ENCODE measurements at regions not wholly inside any gene's neighbourhood (a gene's known extent, or its start where the extent isn't known, plus 50 kb on each side); places are given as distances from the start of the nearest gene placed in this dataset.

DNA sequence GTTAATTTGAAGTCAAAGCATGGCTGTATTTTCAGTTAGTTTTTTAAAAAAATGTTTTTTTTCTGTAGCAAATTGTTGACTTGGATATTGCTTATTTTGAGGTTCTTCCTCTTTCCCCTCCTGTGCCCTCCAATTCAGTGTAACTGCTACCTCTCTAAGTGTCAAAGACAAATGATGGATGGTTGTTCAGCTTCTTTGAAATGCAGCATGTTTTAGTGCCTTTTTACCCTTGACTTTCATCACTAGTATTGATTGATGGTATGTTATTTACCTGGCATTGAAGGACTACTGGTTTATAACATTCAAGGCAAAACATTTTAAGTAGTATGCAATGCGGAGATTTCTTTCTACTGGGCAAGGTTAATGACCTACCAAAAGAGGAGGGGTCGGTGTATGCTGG is 281.0 kb upstream of the FAT1 start:
- H3K27me3 ChIP-seq (replicated peaks; ENCODE audit: control insufficient read depth, insufficient read depth, low read length), result no peaks in the 10 kb centered on the region
- no peak for DNase-seq (ENCODE audit: extremely low read depth, insufficient read length)

GRCh38 chr4:187006189-187006618 is 282.5 kb upstream of the FAT1 start:
- no peaks in the 10 kb centered on the region for H3K36me3 ChIP-seq (ENCODE audit: control insufficient read depth, insufficient read depth, low read length)
- H3K27me3 ChIP-seq (replicated peaks; ENCODE audit: control insufficient read depth, insufficient read depth, low read length), result no peaks in the 10 kb centered on the region
- no peak overlapping the region for H3K4me3 ChIP-seq (replicated peaks; ENCODE audit: low read depth, low read length)
- TF ChIP-seq CTCF (IDR thresholded peaks at IDR 0.05; ENCODE audit: insufficient read depth, low read length, poor library complexity, severe bottlenecking), result no peak
- DNase-seq (ENCODE audit: extremely low read depth, insufficient read length), result no peak

More for the DNA sequence above, 281.0 kb upstream of the FAT1 start:
- no peak for TF ChIP-seq CTCF (IDR thresholded peaks at IDR 0.05; ENCODE audit: insufficient read depth, low read length, poor library complexity, severe bottlenecking)
- H3K4me3 ChIP-seq (replicated peaks; ENCODE audit: low read depth, low read length), result no peak overlapping the region
- no peaks in the 10 kb centered on the region for H3K36me3 ChIP-seq (ENCODE audit: control insufficient read depth, insufficient read depth, low read length)

DNA sequence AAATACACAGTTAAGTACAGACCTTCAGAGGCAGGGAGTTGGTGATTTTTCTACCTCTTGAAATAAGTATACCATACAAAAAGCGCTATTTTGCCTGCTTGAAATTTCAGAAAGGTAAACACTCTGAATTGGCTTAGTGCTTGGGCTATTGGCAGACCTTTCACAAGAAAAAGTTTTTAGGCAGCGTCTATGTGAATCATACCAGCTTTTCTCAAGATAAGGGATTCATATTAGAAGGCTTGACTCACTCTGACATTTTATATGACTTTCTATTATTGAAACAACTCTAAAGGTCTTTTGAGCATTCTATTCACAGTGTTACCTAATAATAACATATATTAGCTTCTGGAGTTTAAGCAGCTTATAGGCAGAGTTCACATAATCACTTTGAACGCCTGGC is 286.4 kb upstream of the FAT1 start:
- H3K27me3 ChIP-seq (replicated peaks; ENCODE audit: control insufficient read depth, insufficient read depth, low read length), result no peaks in the 10 kb centered on the region
- no peak overlapping the region for H3K4me3 ChIP-seq (replicated peaks; ENCODE audit: low read depth, low read length)
- no peaks in the 10 kb centered on the region for H3K36me3 ChIP-seq (ENCODE audit: control insufficient read depth, insufficient read depth, low read length)
- no peak for DNase-seq (ENCODE audit: extremely low read depth, insufficient read length)
- TF ChIP-seq CTCF (IDR thresholded peaks at IDR 0.05; ENCODE audit: insufficient read depth, low read length, poor library complexity, severe bottlenecking), result no peak

DNA sequence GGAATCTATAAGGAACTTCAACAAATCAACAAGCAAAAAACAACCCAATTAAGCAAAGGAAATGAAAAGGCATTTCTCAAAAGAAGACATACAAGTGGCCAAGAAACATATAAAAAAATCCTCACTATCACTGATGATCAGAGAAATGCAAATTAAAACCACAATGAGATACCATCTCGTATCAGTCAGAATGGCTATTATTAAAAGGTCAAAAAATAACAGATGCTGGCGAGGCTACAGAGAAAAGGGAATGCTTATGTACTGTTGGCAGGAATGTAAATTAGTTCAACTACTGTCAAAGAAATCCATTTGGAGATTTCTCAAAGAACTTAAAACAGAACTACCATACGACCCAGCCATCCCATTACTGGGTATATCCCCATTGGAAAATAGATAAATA is 292.4 kb upstream of the FAT1 start:
- no peaks in the 10 kb centered on the region for H3K27me3 ChIP-seq (replicated peaks; ENCODE audit: control insufficient read depth, insufficient read depth, low read length)
- H3K4me3 ChIP-seq (replicated peaks; ENCODE audit: low read depth, low read length), result no peak overlapping the region
- no peak for DNase-seq (ENCODE audit: extremely low read depth, insufficient read length)
- H3K36me3 ChIP-seq (ENCODE audit: control insufficient read depth, insufficient read depth, low read length), result no peaks in the 10 kb centered on the region
- TF ChIP-seq CTCF (IDR thresholded peaks at IDR 0.05; ENCODE audit: insufficient read depth, low read length, poor library complexity, severe bottlenecking), result no peak

DNA sequence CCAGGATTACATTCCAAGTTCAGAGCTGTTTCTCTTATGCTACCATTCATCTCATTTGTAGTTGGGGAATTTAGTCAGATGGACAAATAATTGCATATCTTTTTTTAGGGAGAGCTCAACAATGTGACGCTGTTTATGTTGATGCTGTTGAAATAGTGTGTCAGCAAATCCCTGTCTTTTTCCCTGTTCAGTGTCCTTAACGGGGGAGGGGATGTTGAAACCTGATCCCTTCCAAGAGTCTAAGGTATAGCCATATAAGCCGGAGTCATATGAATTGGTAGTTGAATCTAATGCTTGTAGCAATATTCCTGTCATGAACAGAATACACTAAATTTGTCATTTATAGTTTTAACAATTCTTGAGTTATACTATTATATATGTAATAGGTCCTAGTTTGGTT is 293.5 kb upstream of the FAT1 start:
- H3K27me3 ChIP-seq (replicated peaks; ENCODE audit: control insufficient read depth, insufficient read depth, low read length), result no peaks in the 10 kb centered on the region
- TF ChIP-seq CTCF (IDR thresholded peaks at IDR 0.05; ENCODE audit: insufficient read depth, low read length, poor library complexity, severe bottlenecking), result no peak
- no peak overlapping the region for H3K4me3 ChIP-seq (replicated peaks; ENCODE audit: low read depth, low read length)
- DNase-seq (ENCODE audit: extremely low read depth, insufficient read length), result no peak
- no peaks in the 10 kb centered on the region for H3K36me3 ChIP-seq (ENCODE audit: control insufficient read depth, insufficient read depth, low read length)

DNA sequence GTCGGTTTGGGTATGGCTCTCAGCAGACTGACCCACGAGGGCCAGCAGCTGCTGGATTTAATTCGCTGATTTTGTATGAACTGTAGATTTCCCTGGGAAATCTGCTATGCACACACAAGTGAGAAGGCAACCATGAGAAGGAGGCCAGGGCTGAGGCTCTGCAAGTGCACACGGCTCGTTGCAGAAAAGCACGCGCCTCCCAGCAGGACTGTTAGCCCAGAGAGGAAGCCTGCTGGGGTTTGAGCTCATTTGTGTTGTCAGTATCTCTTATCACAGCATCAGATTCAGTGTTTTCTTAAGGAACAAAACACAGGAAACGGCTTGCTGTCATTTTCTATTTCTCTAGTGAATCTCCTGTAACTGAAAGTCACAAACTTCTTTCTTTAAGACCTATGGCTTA is 296.2 kb upstream of the FAT1 start:
- H3K36me3 ChIP-seq (ENCODE audit: control insufficient read depth, insufficient read depth, low read length), result no peaks in the 10 kb centered on the region
- no peak for DNase-seq (ENCODE audit: extremely low read depth, insufficient read length)
- no peaks in the 10 kb centered on the region for H3K27me3 ChIP-seq (replicated peaks; ENCODE audit: control insufficient read depth, insufficient read depth, low read length)
- no peak for TF ChIP-seq CTCF (IDR thresholded peaks at IDR 0.05; ENCODE audit: insufficient read depth, low read length, poor library complexity, severe bottlenecking)
- H3K4me3 ChIP-seq (replicated peaks; ENCODE audit: low read depth, low read length), result no peak overlapping the region

Data from GM06990 (cell line).